GM12801 (cell line): ENCODE measurements at regions not wholly inside any gene's neighbourhood (a gene's known extent, or its start where the extent isn't known, plus 50 kb on each side); places are given as distances from the start of the nearest gene placed in this dataset.

Experiments used
- CTCF ChIP-seq: IDR thresholded peaks from one replicate; pipeline ENCODE4 v1.5.1; 2011; ENCODE audit warnings: control low read depth; ENCODE audit not compliant: insufficient read length; ENCODE audit errors: extremely low read depth

GRCh38 chr2:8121022-8121825 lies 560.6 kb upstream of the ID2 start:
- TF ChIP-seq CTCF, result no peak

GRCh38 chr2:8121826-8122513 lies 559.9 kb upstream of the ID2 start:
- no peak for TF ChIP-seq CTCF

- TF ChIP-seq CTCF, result no peak
Measured at GRCh38 chr2:8122520-8122919, 559.3 kb upstream of the ID2 start.

GRCh38 chr2:8123464-8123863 lies 558.4 kb upstream of the ID2 start:
- TF ChIP-seq CTCF, result no peak

- TF ChIP-seq CTCF, result no peak
Measured at GRCh38 chr2:8125741-8126711, 555.8 kb upstream of the ID2 start.

GRCh38 chr2:8126783-8127182 lies 555.1 kb upstream of the ID2 start:
- TF ChIP-seq CTCF, result no peak

GRCh38 chr2:8132351-8132831 lies 549.5 kb upstream of the ID2 start:
- TF ChIP-seq CTCF, result no peak
